GM21717 (cell line): ENCODE measurements at regions not wholly inside any gene's neighbourhood (a gene's known extent, or its start where the extent isn't known, plus 50 kb on each side); places are given as distances from the start of the nearest gene placed in this dataset.
A peak's percentile ranks its signal among the peaks of the same experiment; 100 is the strongest.

Source experiments
- ATAC-seq: cut with Tn5 transposase; IDR thresholded peaks from one replicate; pipeline ENCODE4 v1.9.1; 2021; ENCODE audit warnings: mild to moderate bottlenecking, moderate library complexity; ENCODE audit not compliant: unreplicated experiment

DNA sequence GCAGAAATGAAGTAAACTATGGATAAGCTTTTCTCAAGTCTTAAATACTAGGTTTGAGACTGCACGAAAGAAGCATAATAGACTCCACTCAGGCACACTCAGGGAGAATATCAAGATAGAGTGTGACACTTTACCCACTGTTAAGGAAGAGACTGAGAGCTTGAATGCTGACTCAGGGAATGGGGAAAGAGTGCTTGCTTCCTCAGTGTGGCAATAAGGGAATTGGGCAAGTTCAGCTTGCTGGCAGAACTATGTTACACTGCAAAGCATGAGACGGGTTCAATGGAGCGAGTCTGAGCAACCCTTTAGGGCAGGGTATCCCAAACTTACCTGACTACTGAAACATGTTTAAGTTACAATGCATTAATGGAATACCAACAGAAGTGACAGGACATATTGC is 237.7 kb upstream of the MEF2C start:
- ATAC-seq, result no peak

- no peak for ATAC-seq
Observed at GRCh38 chr5:89117124-89117644, 234.2 kb upstream of the MEF2C start.

DNA sequence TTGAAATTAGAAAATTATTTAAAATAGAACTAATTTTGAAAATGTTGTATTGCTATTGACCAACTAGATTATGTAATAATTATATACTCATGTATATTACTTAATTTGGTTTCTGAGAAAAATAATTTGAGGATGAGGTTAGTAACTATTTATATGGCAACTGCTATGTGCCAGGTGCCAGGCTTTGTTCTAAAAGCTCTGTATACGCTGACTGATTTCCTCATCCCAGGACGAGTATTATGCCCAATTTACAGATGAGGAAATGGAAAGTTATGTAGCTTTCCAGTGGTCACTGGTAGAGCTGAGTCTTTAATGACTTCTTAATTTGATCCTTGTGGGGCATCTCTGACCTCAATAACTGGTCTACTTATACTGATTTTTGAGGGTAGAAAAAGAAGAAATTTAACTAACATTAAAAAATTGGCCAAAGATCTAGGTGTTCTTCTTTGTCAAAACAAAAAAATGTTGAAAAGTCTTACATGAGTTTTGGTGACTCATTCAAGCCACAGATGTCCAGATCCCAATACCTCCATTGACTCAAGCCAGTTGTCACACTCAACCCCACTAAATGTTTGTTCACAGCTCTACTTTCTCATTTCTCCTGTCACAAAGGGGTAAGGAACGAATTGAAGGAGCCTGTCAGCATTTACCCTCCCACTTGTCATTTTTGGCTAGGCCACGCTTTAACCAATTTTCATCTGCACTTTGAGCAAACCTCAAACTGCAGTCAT is 228.1 kb upstream of the MEF2C start:
- ATAC-seq, result no peak

DNA sequence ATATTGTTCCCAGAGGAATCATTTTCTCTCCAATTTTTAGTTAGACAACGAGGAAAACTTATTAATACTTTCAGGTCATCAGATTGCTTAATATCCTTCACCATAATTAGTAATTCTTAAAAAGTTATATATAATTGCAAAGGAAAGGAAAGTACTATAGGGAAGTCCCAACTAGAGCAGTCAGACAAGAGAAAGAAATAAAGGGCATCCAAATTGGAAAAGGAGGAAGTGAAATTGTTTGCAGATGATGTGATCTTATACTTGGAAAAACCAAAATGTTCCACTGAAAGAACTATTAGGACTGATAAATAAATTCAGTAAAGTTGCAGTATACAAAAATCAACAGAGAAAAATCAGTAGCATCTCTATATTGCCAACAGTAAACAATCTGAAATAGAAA is 223.5 kb upstream of the MEF2C start:
- ATAC-seq, result no peak

GRCh38 chr5:89105836-89106235 is 222.9 kb upstream of the MEF2C start:
- no peak for ATAC-seq

DNA sequence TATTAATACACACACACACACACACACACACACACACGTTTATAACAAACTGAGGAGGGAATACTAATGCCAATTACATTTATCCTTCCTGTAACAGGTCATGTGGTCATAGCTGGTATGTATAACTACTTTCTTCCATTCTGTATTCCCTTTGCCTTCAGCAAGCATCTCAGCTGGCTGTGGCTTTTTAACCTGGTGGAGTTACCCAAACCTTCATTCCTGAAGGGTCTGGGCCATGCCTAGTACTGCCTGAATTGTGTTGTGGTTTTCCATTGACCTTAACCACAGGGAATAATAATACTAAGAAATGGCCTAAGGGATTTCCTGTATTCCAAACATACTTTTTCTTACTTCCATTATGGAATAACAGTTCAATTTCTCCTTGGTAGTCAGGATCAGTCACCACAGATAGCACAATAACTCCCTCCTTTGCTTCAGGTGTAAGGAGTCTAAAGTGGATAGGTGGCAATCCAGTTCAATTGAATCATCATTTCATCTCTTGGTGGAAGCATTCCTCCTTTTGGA is 222.2 kb upstream of the MEF2C start:
- no peak for ATAC-seq

GRCh38 chr5:89098199-89098756 is 215.3 kb upstream of the MEF2C start:
- ATAC-seq, result no peak

DNA sequence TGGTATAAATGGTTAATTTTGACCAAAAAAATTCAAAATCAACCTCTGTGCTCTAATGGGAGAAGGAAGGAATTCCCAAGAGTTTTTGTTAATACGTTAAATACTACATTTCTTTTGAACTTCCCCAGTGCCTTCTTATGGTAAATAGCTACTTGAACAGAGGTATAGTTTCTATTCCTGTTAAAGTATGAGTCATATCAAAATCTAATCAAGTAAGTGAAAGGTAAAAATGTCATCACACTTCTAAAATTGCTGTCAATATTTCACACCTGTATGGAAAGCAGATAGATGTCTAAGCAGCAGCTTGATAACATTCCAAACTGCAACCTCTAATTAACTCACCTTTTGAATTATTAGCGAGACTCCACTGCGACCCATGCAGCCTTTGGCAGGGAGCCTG is 214.1 kb upstream of the MEF2C start:
- ATAC-seq, result peak; percentile 86

DNA sequence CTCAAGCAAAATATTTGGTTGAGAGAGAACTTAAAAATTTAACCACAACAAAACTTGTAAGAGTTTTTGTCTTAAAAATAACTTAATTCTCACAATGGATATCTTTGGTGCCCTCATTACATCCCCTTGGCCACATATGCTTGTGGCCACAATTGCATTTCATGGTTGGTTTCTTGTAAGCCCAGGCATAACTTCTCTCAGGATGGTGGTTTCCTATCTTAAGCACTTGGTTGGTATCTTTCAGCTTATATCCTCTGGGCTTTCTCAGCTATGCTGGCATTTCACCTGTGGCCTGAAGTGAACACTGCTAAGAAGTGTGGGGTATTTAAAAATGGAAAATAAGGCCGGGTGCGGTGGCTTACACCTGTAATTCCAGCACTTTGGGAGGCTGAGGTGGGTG is 212.4 kb upstream of the MEF2C start:
- ATAC-seq, result no peak

DNA sequence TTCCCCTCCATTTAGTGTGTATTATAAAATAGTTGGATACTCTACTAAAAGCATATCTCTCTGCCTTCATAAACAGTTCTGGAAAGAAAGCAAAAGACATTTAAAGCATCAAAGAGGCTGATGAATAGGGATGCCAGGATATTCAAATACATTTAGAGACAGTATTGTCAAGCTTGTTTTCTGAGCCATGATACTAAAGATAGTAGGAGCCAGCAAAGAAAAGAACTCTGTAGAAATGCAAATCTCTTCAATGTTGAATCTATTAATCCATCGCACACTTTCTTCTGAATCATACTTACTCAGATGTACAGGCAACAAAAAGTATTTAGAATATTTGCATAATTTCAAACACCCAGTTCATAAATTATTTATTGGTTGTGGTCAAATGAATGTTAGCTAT is 207.1 kb upstream of the MEF2C start:
- no peak for ATAC-seq

GRCh38 chr5:89087551-89088318 is 204.8 kb upstream of the MEF2C start:
- no peak for ATAC-seq

GRCh38 chr5:89087128-89087527 is 204.1 kb upstream of the MEF2C start:
- ATAC-seq, result no peak

- ATAC-seq, result no peak
Observed at GRCh38 chr5:89086390-89087086, 203.6 kb upstream of the MEF2C start.

GRCh38 chr5:89083791-89084190 is 200.8 kb upstream of the MEF2C start:
- no peak for ATAC-seq

GRCh38 chr5:89081360-89081759 is 198.4 kb upstream of the MEF2C start:
- peak; percentile 76 for ATAC-seq

DNA sequence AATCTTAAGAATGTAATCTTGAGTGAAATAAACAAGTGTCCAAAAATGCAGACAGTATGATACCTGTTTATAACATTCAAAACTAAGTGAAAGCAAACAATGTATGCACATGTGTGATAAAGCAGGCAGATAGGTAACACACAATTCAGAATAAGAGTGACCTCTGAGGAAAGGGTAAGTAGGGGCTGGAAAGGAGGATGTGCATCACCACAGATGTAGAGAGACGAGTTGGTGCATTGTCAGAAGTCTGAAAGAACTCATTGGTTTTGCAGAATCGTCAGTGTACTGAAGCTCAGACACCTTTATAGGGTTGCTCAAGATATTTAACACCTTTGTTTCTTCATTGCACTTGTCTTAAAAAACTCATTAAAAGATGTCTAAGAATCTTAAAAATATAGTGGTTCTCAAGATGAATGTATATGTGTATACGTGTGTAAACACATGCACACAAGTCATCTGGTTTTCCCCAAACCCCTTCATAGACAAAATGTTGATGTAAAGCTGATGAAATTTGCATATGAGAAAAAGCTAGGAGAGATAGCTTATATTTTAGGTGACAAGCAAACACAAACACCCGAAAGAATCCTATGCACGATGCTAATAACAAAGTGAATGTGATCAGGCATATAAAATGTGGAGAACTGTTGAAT is 197.6 kb upstream of the MEF2C start:
- ATAC-seq, result no peak

GRCh38 chr5:89072842-89073672 is 190.1 kb upstream of the MEF2C start:
- ATAC-seq, result no peak

DNA sequence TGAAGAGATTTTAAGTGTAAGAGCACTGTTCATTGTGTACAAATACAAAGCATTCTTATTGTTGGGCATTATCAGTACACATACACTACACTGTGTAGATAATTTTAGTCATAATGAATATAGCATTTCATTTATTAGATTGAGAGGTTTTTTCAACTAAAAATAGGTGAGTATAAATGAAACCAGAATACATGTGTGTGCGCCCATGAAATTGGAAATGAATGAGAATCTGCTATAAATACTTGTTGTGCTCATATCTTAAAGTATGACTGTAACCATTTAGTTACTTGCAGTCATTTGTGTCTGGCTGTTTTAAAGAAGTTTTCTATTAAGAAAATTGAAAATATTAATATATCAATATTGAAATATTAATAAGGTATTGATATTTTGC is 189.0 kb upstream of the MEF2C start:
- ATAC-seq, result peak; percentile 73

DNA sequence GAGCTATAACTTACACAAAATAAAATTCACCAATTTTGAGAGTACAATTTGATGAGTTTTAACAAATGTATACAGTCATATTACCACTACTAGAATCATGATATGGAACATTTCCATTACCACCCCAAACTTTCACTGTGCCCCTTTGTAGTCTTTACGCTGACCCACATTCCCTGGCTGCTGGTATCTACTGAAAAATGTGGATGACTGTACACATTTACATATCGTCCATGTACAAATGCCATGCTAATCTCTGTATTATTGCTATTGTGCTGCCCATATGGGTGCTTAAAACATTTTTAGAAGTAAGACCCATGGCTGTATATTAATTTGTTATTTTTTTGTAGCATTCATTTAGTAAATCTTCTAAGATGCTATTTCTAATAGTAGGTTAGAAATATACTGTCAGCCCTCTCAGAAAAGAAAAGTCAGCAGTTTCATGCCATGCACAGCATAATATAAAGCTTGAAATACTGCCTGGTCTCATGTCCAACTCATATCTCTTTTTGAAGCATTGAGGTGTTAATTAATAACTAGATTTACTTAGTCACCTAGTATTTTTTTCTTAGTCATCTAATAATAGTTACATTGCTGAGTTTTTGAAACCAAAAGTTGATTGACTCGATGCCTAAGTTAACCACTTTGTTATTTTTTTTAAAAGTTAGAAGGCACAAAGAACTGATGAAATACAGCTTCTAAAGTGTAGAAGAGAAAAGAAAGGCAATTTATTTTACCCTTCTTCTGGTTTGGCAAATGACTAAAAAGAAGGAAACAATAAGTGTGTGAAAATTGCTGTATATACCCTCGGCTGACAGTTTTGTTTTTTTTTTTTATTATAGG is 188.3 kb upstream of the MEF2C start:
- ATAC-seq, result peak; percentile 61
